ENCODE measurements at regions not wholly inside any gene's neighbourhood (a gene's known extent, or its start where the extent isn't known, plus 50 kb on each side); places are given as distances from the start of the nearest gene placed in this dataset.

DNA sequence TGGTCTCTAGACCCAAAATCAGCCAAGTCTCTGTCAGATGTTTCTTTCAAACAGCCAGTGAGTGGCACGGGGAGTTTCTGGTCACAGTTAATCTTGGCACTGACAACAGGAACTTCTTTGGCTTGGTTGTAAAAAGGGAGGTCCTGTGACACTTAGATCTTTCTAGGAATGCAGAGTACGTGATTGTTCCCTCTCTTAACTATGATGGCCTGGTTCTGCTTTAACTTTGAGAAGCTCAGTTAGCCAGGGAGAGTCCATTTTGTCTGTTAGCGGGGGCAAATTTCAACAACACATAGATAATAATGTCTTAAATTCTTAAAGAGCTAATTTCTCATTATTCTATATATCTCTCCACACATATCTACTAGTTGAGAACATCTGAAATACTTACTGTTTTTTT, 344.5 kb upstream of the LRRTM4 start:
- TF ChIP-seq, protein P1, sequence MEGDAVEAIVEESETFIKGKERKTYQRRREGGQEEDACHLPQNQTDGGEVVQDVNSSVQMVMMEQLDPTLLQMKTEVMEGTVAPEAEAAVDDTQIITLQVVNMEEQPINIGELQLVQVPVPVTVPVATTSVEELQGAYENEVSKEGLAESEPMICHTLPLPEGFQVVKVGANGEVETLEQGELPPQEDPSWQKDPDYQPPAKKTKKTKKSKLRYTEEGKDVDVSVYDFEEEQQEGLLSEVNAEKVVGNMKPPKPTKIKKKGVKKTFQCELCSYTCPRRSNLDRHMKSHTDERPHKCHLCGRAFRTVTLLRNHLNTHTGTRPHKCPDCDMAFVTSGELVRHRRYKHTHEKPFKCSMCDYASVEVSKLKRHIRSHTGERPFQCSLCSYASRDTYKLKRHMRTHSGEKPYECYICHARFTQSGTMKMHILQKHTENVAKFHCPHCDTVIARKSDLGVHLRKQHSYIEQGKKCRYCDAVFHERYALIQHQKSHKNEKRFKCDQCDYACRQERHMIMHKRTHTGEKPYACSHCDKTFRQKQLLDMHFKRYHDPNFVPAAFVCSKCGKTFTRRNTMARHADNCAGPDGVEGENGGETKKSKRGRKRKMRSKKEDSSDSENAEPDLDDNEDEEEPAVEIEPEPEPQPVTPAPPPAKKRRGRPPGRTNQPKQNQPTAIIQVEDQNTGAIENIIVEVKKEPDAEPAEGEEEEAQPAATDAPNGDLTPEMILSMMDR (conservative IDR thresholded peaks at IDR 0.05; ENCODE audit: low read length) = no peak
- TF ChIP-seq EZH2phosphoT487 (IDR thresholded peaks at IDR 0.05; ENCODE audit: borderline replicate concordance) = no peak

Data from Loucy (cell line).